ENCODE measurements at regions not wholly inside any gene's neighbourhood (a gene's known extent, or its start where the extent isn't known, plus 50 kb on each side); places are given as distances from the start of the nearest gene placed in this dataset.
"Not testable (repeated sequence)": the region's sequence is repeated elsewhere in the genome, so short reads cannot be mapped to it uniquely, and the experiment has no call there.

GRCh38 chr6:4447639-4448330, 312.4 kb upstream of the ECI2 start:
- no peak for DNase-seq

- DNase-seq = no peak
Observed at GRCh38 chr6:4446982-4447381, 311.6 kb upstream of the ECI2 start.

GRCh38 chr6:4441981-4442434, 306.6 kb upstream of the ECI2 start:
- DNase-seq = no peak

GRCh38 chr6:4439159-4439558, 303.8 kb upstream of the ECI2 start:
- no peak for DNase-seq

- no peak for DNase-seq
Observed at GRCh38 chr6:4437342-4437741, 302.0 kb upstream of the ECI2 start.

GRCh38 chr6:4435981-4436445, 300.6 kb upstream of the ECI2 start:
- no peak for DNase-seq

GRCh38 chr6:4434655-4435054, 299.3 kb upstream of the ECI2 start:
- no peak for DNase-seq

GRCh38 chr6:4433199-4433598, 297.8 kb upstream of the ECI2 start:
- DNase-seq = no peak

- DNase-seq = no peak
Observed at GRCh38 chr6:4426968-4427367, 291.6 kb upstream of the ECI2 start.

GRCh38 chr6:4421837-4422236, 286.5 kb upstream of the ECI2 start:
- no peak for DNase-seq

GRCh38 chr6:4420160-4420865, 284.9 kb upstream of the ECI2 start:
- no peak for DNase-seq

GRCh38 chr6:4415549-4415948, 280.2 kb upstream of the ECI2 start:
- no peak for DNase-seq

- not testable (repeated sequence) for DNase-seq
Observed at GRCh38 chr6:4414078-4414477, 278.7 kb upstream of the ECI2 start.

GRCh38 chr6:4413073-4413472, 277.7 kb upstream of the ECI2 start:
- DNase-seq = no peak

GRCh38 chr6:4412488-4412887, 277.1 kb upstream of the ECI2 start:
- no peak for DNase-seq

- DNase-seq = no peak
Observed at GRCh38 chr6:4412077-4412476, 276.7 kb upstream of the ECI2 start.

GRCh38 chr6:4407710-4408109, 272.3 kb upstream of the ECI2 start:
- not testable (repeated sequence) for DNase-seq

GRCh38 chr6:4405621-4406212, 270.3 kb upstream of the ECI2 start:
- DNase-seq = no peak

- DNase-seq = no peak
Observed at GRCh38 chr6:4404415-4404814, 269.0 kb upstream of the ECI2 start.

GRCh38 chr6:4403828-4404227, 268.5 kb upstream of the ECI2 start:
- DNase-seq = no peak

- DNase-seq = no peak
Observed at GRCh38 chr6:4403023-4403752, 267.8 kb upstream of the ECI2 start.

GRCh38 chr6:4402477-4402976, 267.2 kb upstream of the ECI2 start:
- DNase-seq = no peak

All from stimulated activated naive CD4-positive, alpha-beta T cell treated with Interleukin-2 at 50 U/mL for 16 hours (primary cell).